IMR-90 (cell line): ENCODE measurements at regions not wholly inside any gene's neighbourhood (a gene's known extent, or its start where the extent isn't known, plus 50 kb on each side); places are given as distances from the start of the nearest gene placed in this dataset.

Source experiments
- ATAC-seq: fragments of 200-7000 bp; cut with Tn5 transposase; 2 replicates; pipeline ENCODE4 v1.9.1; 2020; ENCODE audit warnings: low read depth, mild to moderate bottlenecking, moderate library complexity
- BruUV-seq: library from RNA; stranded (reverse); fragments of 400-500 nt; replicated peaks from 2 replicates; lab custom pipeline; 2021; lab: Mats Ljungman, UMichigan
- CTCF ChIA-PET: fragments of 300-600 bp; formaldehyde crosslinking; extraction: SDS; loops from one replicate; lab custom pipeline; 2021; ENCODE audit warnings: antibody characterized with exemption; lab: Yijun Ruan, JAX
- POLR2A ChIA-PET: fragments of 300-600 bp; sonication (Branson Sonifier 250); formaldehyde crosslinking; loops from one replicate; lab custom pipeline; 2022; ENCODE audit warnings: antibody characterized with exemption; ENCODE audit not compliant: unreplicated experiment; lab: Charles Lee
- DNase-seq: peaks from one replicate; pipeline ENCODE4 v3.0.0; 2013
- H2AFZ ChIP-seq: replicated peaks from 2 replicates; pipeline ENCODE3; 2013; ENCODE audit warnings: low read length, mild to moderate bottlenecking; ENCODE audit not compliant: poor library complexity
- H2AK5ac ChIP-seq: 2 replicates; pipeline ENCODE4 v1.6.1; 2013; ENCODE audit warnings: low read depth, low read length, inconsistent platforms
- H2AK9ac ChIP-seq: replicated peaks from 2 replicates; pipeline ENCODE3; 2013; ENCODE audit warnings: mild to moderate bottlenecking, low read depth, low read length, moderate library complexity; ENCODE audit not compliant: poor library complexity
- H2BK120ac ChIP-seq: 2 replicates; pipeline ENCODE4 v1.6.1; 2013; ENCODE audit warnings: low read depth, low read length, inconsistent platforms
- H2BK15ac ChIP-seq: 3 replicates; pipeline ENCODE4 v1.6.1; 2013; ENCODE audit warnings: low read depth, low read length, inconsistent platforms
- H2BK20ac ChIP-seq: 2 replicates; pipeline ENCODE4 v1.6.1; 2013; ENCODE audit warnings: low read depth, mild to moderate bottlenecking, inconsistent platforms, low read length, moderate library complexity
- H2BK5ac ChIP-seq: 2 replicates; pipeline ENCODE4 v1.6.1; 2013; ENCODE audit warnings: mild to moderate bottlenecking, low read depth, low read length, inconsistent platforms; ENCODE audit not compliant: poor library complexity, severe bottlenecking
- H3K14ac ChIP-seq: replicated peaks from 2 replicates; pipeline ENCODE4 v1.6.1; 2013; ENCODE audit warnings: low read depth, low read length, inconsistent platforms
- H3K18ac ChIP-seq: 2 replicates; pipeline ENCODE4 v1.6.1; 2013; ENCODE audit warnings: low read depth, low read length, control low read depth
- H3K23ac ChIP-seq: 2 replicates; pipeline ENCODE4 v1.6.1; 2013; ENCODE audit warnings: low read depth, low read length, inconsistent platforms
- H3K27ac ChIP-seq: 2 replicates; pipeline ENCODE4 v1.5.1; 2013; ENCODE audit warnings: mild to moderate bottlenecking, control low read depth, low read length; ENCODE audit not compliant: insufficient read depth
- H3K27me3 ChIP-seq: 2 replicates; pipeline ENCODE4 v1.6.1; 2013; ENCODE audit warnings: low read length; ENCODE audit not compliant: control insufficient read depth, insufficient read depth
- H3K36me3 ChIP-seq: 2 replicates; pipeline ENCODE4 v1.6.1; 2013; ENCODE audit warnings: low read length, mixed read lengths; ENCODE audit not compliant: control insufficient read depth, insufficient read depth
- H3K4ac ChIP-seq: 2 replicates; pipeline ENCODE4 v1.6.1; 2013; ENCODE audit warnings: low read depth, low read length, inconsistent platforms
- H3K4me1 ChIP-seq: 2 replicates; pipeline ENCODE4 v1.6.1; 2013; ENCODE audit warnings: low read length, mixed read lengths; ENCODE audit not compliant: control insufficient read depth, insufficient read depth
- H3K4me2 ChIP-seq: 2 replicates; pipeline ENCODE4 v1.6.1; 2013; ENCODE audit warnings: low read depth, mild to moderate bottlenecking, control low read depth, low read length, moderate library complexity
- H3K4me3 ChIP-seq: 2 replicates; pipeline ENCODE4 v1.5.1; 2013; ENCODE audit warnings: low read depth, mild to moderate bottlenecking, control low read depth, low read length, moderate library complexity; ENCODE audit not compliant: insufficient read depth
- H3K56ac ChIP-seq: 2 replicates; pipeline ENCODE4 v1.6.1; 2013; ENCODE audit warnings: low read length, inconsistent platforms; ENCODE audit not compliant: insufficient read depth; ENCODE audit errors: extremely low read depth
- H3K79me1 ChIP-seq, 2 experiments: 2 replicates each; pipeline ENCODE4 v1.6.1; 2013; ENCODE audit warnings: low read length in 2 of 2, inconsistent platforms in 1 of 2, low read depth in 1 of 2
- H3K9ac ChIP-seq: 2 replicates; pipeline ENCODE4 v1.6.1; 2013; ENCODE audit warnings: low read depth, low read length, control low read depth
- H3K9me1 ChIP-seq: 2 replicates; pipeline ENCODE4 v1.6.1; 2013; ENCODE audit warnings: low read length, inconsistent platforms; ENCODE audit not compliant: insufficient read depth
- H3K9me3 ChIP-seq: 2 replicates; pipeline ENCODE4 v1.6.1; 2013; ENCODE audit warnings: low read length; ENCODE audit not compliant: control insufficient read depth, insufficient read depth
- H4K20me1 ChIP-seq: 2 replicates; pipeline ENCODE4 v1.6.1; 2013; ENCODE audit warnings: low read length, inconsistent platforms; ENCODE audit not compliant: insufficient read depth
- H4K5ac ChIP-seq: 2 replicates; pipeline ENCODE4 v1.6.1; 2013; ENCODE audit warnings: mild to moderate bottlenecking, low read depth, low read length, control low read depth
- H4K8ac ChIP-seq, 2 experiments: 2 replicates each; pipeline ENCODE4 v1.6.1; 2013; ENCODE audit warnings: low read depth in 2 of 2, low read length in 2 of 2, control low read depth in 1 of 2, inconsistent platforms in 1 of 2
- H4K91ac ChIP-seq: 2 replicates; pipeline ENCODE4 v1.6.1; 2013; ENCODE audit warnings: low read depth, low read length, inconsistent platforms; ENCODE audit not compliant: insufficient read depth
- BHLHE40 ChIP-seq: fragments of 150-350 bp; IDR thresholded peaks from 2 replicates; pipeline ENCODE4 v1.6.1; 2016; ENCODE audit warnings: mild to moderate bottlenecking, low read depth, low read length
- WGBS, 2 experiments: methylation state at CpG; one replicate each; pipeline versions ENCODE4 v1.1.5 to v1.1.7; 2013; ENCODE audit warnings: missing lambda C conversion rate in 2 of 2; ENCODE audit not compliant: insufficient read length in 1 of 2; ENCODE audit errors: extremely low coverage in 2 of 2; 5-methylcytosine and 5-hydroxymethylcytosine counted together
- dilution Hi-C: fragments of 300-500 bp; cut with HindIII; formaldehyde crosslinking; loops from one replicate; pipeline ENCODE4 v1.14.3; 2018; ENCODE audit warnings: low sequenced_read_pairs; ENCODE audit not compliant: unreplicated experiment
- in situ Hi-C: fragments of 300-500 bp; cut with MboI; formaldehyde crosslinking; loops from 3 replicates; pipeline ENCODE4 v1.14.3; 2019; ENCODE audit warnings: low sequenced_read_pairs, inconsistent platforms, mixed read lengths
- intact Hi-C: fragments of 100-400 bp; cut with micrococcal nuclease; formaldehyde crosslinking; loops from 2 replicates; pipeline ENCODE4 v1.10.0; 2022

- peaks cover 2% of the 10 kb centered on the region; the same call in 1 of the 2 replicates for H3K27me3 ChIP-seq
- no peak overlapping the region for H2BK5ac ChIP-seq
- no peaks in the 10 kb centered on the region for H3K4me1 ChIP-seq
- H3K79me1 ChIP-seq: no peaks in the 10 kb centered on the region
- H3K36me3 ChIP-seq: no peaks in the 10 kb centered on the region
- ChIA-PET CTCF (interaction anchor here (0.5 kb wide), 1 partner anchor 224 kb away, joined by 4 read pairs; no protein-coding TSS in a partner anchor), POLR2A (no interaction called here)
- no peak overlapping the region for H3K4ac ChIP-seq
- H3K4me3 ChIP-seq: no peak overlapping the region
- H3K23ac ChIP-seq: no peak overlapping the region
- H3K18ac ChIP-seq: no peak overlapping the region
- H2AFZ ChIP-seq: no peak overlapping the region
- no peaks in the 10 kb centered on the region for H3K9me3 ChIP-seq
- H3K4me2 ChIP-seq: no peak overlapping the region
- no peak overlapping the region for H2AK5ac ChIP-seq
- intact Hi-C loops: no loop called here
- no peak overlapping the region for H3K27ac ChIP-seq
- dilution Hi-C loops: no loop called here
- H3K14ac ChIP-seq: no peak overlapping the region
- no peak overlapping the region for H2BK20ac ChIP-seq
- no peak overlapping the region for H3K56ac ChIP-seq
- in situ Hi-C loops: no loop called here
- no peak for ATAC-seq
- no peak overlapping the region for H2BK15ac ChIP-seq
- TF ChIP-seq BHLHE40: no peak
- H4K91ac ChIP-seq: no peak overlapping the region
- WGBS, 2 experiments: 70% methylated on average over 2 of the region's 7 CpGs; no CpG with 5 or more reads in 1 of the 2 experiments
- no peak overlapping the region for H2BK120ac ChIP-seq
- H2AK9ac ChIP-seq: no peak overlapping the region
- no peak overlapping the region for H4K8ac ChIP-seq
- no peaks in the 10 kb centered on the region for H4K20me1 ChIP-seq
- no peak for DNase-seq
- BruUV-seq: no TSS peak
- H4K5ac ChIP-seq: no peak overlapping the region
- no peaks in the 10 kb centered on the region for H3K9me1 ChIP-seq
- no peak overlapping the region for H3K9ac ChIP-seq
These were observed 197.2 kb upstream of the ID2 start for GRCh38 chr2:8484502-8485283.
